GM19238 (cell line): ENCODE measurements at regions not wholly inside any gene's neighbourhood (a gene's known extent, or its start where the extent isn't known, plus 50 kb on each side); places are given as distances from the start of the nearest gene placed in this dataset.

ENCODE experiments used
- DNase-seq: peaks from one replicate; pipeline ENCODE4 v3.0.0; 2011; ENCODE audit warnings: low spot score; ENCODE audit not compliant: insufficient read length

DNA sequence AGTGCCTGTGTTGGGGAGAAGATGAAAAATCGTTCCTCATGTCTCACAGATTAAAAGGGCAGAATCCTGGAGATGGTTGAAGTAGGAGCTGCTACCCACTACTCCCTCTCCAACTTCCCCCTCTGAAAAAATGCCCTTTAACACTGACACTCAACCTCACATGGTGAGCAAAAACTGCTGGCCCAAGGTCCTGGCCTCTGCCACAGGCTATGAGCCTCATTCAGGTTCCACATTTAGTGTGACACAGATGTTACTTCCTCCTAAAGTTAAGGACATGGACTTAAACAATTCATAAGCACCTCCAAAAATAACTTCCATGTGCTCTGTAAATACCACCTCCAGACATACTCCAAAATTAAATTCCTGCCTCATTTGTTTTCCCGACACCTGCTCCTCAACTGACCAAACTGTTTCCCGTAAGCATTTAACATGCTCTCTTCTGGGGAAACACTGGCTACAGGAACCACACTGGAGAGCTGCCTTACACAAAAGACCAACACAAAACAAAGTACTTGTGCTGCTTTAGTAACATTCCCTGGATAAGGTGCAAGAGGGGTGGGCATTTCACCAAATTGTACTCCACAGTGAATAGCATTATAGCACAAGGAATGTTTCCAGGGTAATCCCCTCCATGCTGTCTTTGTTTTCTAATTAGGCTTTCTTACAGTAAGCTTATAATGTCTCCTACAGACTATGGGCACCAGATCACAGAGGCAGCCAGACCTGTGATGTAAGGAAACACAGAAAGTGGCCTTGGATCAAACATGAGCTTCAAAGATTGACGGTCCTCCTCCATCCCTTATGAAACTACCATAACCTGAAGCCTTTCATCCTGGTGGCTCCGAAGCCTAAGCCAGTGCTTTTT, 57.0 kb downstream of the PHLDA1 start:
- DNase-seq, result no peak

DNA sequence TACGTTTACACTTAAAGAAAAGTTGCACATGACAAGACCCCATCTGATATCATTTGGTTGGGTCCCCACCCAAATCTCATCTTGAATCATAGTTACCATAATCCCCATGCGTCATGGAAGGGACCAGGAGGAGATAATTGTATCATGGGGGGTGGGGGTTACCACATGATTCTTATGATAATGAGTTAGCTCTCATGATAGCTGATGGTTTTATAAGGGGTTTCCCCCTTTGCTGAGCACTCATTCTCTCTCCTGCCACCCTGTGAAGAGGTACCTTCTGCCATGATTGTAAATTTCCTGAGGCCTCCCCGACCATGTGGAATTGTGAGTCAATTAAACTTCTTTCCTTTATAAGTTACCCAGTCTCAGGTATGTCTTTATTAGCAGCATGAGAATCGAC, 60.3 kb downstream of the PHLDA1 start:
- no peak for DNase-seq

DNA sequence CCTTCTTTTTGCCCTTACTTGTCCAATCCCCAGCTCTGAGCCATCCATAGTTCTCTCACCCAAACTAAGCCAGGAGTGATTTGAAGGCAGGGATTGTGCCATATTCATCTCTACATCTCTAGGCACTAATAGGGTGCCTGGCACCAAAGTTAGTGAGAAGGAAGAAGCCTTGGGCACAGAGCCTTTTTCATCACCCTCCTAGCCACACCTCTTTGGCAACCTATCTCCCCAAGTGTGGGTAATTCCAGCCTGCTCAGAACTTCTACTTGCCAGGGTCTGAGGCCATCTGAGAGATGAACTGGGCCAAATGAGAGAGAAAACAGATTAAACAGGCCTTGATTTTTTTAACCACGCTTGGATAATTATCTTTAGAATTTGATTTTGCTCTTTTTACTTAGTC, 61.3 kb downstream of the PHLDA1 start:
- DNase-seq, result no peak

DNA sequence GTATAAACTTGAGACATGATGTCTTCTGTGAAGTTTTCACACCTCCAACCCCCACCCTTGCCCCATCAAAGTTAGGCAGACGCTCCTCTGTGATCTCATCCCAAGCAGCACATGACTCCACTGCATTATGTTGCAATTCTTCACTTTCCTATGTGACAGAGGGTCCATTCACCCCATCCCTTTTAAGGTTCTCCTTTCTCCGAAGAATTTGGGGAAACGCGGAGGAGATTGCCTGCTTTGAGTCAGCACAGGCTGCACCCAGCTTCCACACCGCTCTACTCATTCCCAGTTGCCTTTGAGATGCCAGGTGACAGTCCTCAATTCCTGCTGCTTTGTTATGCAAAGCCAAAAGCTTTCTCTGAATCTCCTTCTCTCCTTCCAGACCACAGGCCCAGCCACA, 61.8 kb downstream of the PHLDA1 start:
- DNase-seq, result no peak

DNA sequence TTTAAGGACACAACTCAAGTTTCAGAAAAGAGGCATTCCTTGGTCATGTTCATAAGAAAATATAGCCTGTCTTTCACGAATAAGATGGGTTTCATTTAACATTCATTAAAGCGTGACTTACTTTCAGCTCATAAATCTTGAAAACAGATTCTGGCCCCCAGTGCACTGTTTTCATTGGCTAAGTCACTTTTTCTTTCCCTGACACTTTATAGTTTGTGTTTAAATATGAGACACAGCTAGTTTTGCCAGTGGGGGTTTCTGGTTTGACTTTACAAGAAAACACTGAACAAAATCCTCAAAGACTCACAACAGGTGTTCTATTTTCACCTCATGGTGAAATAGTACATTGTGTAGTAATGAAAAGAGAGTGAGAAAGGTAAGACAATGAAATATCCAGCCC, 65.9 kb downstream of the PHLDA1 start:
- DNase-seq, result no peak

DNA sequence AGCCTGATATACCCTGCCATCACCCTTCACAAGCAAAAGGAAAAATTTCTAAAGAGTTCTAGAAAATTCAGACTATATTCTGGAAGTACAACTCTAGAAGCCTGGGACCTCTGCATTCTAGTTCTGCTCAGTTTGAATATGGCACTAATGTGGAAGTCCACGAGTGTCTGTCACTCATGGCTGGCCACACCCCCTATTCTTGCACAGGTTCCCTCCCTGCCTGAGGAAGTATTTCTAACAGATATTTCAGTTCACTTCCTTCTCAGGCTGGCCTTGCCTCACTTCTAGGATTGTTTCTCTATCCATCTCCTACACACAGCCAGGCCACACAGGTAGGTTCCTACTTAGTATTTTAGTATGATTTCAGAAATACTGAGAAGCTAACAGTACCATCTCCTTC, 67.4 kb downstream of the PHLDA1 start:
- no peak for DNase-seq

DNA sequence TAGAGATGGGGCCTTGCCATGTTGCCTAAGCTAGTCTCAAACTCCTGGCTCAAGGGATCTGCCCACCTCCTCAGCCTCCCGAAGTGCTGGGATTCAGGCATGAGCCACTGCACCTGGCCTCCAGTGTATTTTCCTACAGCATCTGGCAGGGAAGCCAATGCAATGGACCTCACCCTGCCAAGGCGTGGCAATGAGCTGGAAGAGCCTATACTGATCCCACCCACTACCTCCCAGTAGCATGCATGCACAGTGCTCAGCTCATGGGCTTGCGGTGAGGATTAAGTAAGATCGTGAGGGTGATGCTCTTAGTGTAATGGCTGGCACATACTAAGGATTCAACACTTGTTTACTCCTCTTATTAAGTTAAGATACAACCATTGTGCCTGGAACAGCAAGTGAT, 69.7 kb downstream of the PHLDA1 start:
- DNase-seq, result no peak

DNA sequence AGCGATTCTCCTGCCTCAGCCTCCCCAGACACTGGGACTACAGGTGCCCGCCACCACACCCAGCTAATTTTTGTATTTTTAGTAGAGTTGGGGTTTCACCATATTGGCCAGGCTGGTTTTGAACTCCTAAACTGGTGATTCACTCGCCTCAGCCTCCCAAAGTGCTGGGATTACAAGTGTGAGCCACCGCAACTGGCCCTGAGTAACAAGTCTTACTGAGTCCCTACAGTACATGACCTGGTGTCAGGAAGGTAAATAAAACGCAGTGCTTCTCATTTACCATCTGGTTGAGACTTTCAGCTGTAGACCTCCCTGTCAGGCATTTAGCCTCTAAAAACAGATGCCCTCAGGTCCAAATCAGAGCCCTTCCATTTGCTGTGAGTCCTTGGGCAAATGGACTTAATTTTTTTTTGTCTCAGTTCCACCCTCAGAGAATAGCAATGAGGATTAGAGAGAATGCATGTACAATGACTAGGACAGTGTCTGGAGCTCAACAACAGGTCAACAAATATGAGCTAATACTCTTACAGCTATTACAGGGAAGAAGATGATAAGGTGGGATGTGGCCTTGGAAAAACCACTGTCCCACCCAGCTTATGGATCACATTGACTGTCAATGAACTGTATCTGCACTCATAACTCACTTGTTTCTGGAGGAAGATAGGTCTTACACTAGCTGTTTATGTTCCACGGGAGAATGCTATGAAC, 70.5 kb downstream of the PHLDA1 start:
- no peak for DNase-seq

DNA sequence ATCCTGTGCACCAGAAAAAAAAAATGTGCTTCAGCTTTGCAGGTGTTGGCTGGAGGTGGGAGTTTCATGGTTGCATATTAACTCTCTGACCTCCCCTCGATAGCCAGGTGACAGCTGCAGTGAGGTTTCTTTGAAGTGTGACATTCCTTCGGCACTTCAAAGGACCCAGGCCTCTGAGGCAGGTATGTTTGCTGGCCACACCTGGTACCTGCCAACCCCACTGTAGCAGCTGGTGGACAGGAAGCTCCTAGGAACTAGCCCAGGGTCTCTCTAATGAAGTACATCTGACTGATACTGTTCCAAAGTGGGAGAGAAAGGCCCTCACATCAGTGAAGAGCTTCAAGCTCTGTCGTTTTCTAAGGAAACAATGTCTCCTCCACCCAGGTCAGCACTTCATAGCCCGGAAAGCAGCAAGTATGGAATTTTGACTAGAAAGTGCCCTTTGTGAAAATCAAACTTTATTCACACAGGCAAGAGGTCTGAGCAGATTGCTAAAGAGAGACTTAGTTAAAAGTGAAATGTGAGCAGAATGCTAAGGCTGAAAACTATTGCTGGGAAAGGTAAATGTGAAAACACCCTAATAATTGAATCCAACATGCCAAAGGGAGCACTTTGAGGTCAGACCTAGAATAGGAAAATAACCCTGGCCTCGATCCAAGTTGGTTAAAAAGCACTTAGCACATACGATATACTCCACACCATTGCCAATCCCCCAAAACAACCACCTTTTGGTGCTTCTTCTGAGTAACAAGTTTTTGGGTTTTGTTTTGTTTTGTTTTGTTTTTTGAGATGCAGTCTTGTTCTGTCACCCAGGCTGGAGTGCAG, 71.3 kb downstream of the PHLDA1 start:
- DNase-seq, result no peak

DNA sequence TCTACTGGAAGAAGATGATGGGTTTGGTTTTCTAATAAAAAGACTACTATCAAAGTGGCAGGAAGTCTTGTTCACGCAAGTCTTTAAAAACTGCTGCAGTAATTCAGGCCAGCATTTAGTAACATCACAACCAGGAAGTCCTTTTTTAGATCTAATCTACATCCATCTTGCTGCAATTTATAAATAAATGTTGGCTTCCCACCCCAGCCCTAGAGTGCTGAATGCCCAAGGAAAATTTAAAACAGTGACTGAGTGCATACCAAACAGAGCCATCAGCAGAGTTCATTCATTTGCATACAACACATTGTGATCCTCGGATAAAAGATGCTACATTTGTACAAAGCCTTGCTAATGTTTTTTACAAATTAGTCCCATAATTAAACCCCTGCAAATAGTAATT, 72.1 kb downstream of the PHLDA1 start:
- no peak for DNase-seq

DNA sequence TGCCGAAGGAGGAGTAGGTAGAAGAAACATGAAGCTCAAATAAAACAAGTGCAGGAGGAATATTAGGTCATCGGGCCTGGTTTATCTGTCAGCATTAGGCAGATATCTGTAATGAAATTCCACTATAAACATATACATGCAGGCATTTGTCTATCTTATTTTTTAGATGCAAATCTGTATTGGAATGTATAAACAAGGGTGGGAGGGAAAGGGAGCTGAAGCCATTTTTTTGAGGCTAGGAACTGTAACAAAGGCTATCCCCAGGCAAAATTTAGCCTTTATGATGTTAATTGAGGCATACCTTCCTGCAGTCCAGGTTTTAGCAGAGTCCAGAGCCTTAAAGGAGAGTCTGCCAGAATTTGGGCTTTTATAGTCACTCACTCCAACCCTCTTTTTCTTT, 72.5 kb downstream of the PHLDA1 start:
- DNase-seq, result no peak

DNA sequence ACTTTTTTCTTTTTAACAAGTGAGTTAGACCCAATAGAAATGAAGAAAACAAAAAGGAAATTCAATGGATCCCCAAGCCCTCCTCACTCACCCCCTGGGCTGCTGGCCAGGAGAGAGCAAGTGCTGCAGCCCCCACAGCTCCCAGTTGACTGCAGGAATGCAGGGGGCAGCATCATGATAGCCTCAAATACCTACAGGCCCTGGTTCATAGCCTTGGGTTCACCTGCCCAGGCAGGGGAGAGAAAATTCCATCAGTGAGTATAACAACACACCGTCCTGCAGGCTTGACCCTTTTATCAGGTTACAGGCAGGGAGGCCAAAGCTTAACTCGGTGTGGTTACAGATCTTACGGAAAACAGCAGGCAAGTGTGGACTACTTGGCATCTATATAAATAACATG, 76.3 kb downstream of the PHLDA1 start:
- no peak for DNase-seq

DNA sequence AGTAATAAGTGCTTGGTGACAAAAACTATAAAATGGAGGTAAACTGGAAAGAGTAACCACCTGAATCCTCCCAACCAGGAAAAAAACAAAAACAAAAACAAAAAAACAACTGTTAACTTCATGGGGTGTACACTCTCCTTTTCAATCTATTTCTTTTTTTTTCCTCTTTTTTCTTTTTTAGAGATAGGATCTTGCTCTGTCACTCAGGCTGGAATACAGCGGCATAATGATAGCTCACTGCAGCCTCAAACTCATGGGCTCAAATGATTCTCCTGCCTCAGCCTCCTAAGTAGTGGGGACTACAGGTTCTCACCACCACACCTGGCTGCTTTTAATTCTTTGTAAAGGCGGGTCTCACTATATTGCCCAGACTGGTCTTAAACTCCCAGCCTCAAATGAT, 76.8 kb downstream of the PHLDA1 start:
- no peak for DNase-seq

DNA sequence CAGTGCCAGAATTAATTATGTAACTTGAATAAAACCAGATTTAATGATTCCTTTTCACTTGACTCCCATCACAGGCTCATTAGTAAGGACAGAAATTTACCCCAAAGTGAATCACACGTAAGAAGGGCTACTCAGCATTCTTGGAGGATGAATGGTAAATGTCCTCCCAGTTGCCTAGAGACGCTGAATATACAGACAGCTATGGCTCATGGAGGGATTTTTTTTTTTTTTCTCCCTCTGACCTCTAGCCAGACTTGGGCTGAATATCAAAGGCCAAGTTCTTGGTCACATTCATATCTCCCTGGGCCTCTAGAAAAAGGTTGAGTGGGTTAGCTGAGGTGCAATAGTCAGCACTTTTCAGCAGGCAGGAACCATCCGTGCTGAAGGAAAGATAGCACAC, 77.5 kb downstream of the PHLDA1 start:
- DNase-seq, result no peak

DNA sequence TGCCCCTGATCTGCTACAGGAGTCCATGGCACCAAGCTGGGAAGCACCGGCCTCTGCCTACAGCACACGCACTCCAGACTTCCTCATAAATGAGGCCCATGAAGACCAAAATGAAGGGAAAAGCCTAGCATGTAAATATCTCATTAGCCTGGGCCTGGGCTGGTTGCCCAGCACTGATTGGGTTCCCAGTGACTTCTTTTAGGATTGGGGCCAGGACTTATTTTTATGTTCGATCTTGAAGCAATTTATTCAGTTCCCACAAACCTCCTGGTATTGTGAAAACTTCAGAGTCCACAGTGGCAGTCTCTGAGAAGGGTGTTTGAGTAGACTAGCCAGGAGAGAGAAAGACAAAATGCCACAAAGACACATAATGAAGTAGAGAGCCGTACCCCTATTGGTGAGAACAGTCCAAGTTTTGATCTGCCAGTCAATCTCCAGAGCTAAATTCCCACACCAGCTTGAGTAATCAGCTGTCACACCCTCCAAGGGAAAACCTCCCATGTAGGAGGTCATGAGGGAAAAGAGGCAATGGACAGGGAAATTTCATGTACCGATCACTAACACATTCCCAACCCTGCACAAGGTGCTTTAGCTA, 78.2 kb downstream of the PHLDA1 start:
- DNase-seq, result no peak

DNA sequence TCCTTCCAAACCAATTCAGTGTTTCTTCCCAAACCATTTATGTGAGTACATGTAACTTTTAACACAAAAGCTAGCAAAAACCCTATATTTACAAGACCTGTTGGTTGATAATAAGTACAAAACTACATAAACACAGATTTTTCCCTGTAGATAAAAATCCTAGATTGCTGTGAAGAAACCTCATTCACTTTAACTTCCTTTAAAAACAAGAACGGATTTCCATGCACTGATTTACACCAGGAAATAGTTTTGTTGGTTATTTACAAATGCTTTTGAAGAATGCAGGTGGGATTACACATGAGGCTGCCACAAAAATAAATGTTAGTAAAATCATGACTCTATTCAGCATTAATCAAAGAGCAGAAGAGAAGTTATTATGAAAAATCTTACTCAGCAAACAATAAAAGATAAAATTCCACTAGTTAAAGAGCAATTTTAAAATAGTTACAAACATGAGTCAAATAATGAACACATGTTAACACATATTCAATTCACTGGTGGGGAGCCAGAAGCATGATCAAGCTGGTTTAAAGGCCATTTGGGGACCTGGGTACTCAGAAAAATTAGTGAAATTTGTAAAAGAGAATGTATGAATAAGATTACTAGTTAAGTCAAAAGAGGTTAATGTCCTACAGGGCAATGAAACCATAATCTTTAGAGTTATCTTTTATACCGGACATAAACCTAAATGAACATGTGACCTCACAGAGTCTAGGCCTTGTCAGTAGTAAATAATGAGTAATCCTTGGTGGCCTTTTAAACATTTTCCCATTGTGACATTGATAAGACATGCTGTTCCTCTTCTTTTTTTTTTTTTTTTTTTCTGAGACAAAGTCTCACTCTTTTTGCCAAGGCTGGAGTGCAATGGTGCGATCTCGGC, 79.9 kb downstream of the PHLDA1 start:
- DNase-seq, result no peak

DNA sequence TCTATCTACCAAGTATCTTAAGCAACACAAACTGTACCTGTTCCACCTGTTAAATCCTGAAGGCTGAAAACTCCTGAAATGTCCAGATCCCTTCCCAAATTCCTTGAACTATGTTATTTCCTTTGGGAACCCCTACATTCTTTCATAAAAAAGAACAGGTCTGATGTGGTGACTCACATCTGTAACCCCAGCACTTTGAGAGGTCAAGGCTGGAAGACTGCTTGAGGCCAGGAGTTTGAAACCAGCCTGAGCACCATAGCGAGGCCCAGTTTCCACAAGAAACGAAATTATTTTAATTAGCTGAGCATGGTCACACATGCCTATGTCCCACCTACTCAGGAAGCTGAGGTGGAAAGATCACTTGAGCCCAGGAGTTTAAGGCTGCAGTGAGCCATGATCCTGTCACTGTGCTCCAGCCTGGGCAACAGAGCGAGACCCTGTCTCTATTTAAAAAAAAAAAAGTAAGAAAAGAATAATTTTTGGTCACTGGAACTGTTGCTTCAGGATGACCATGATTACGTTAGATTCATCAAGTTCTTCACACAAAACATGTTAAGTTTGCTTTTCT, 84.3 kb downstream of the PHLDA1 start:
- no peak for DNase-seq

DNA sequence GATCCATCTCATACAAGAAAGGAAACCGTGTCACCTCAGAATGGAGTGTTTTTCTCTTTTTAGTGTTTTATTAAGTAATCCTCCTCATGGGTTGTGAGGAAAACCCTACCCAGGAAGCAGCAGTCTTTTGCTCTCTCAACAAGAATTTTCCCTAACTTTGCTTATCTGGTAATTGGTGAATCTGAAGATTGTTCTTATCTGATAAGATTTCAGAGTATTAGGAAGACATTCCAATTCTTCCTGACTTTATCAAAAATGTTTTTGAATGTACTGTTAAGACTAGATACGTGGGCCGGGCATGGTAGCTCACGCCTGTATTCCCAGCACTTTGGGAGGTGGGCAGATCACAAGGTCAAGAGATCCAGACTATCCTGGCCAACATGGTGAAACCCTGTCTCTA, 86.0 kb downstream of the PHLDA1 start:
- no peak for DNase-seq

DNA sequence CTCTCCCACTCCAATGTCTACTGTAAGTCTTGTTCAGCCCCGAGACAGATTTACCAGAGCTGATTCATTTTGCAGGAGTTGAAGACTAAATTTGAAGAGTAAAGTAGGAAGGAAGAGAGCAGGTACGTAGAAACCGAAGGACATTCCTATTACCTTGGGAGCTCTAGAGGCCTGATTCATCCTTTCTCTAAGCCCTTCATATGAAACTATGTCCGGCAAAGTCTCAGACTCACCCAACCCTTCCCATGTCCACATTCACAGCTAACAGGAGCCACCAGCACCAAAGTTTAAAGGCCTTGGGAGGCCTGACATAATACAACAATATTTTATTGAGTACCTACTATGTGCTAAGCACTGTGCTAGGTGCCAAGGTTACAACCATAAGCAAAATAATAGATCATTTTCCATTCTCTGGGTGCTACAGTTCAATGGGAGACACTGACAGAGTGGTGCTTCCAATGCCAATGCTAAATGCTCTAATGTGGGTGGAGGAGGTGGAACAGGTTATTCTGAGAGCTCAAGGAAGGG, 86.6 kb downstream of the PHLDA1 start:
- no peak for DNase-seq
